ENCODE measurements at regions not wholly inside any gene's neighbourhood (a gene's known extent, or its start where the extent isn't known, plus 50 kb on each side); places are given as distances from the start of the nearest gene placed in this dataset.

GRCh38 chr5:85441853-85442252 is 1057.2 kb upstream of the EDIL3 start (continued):
- TF ChIP-seq AR (CRISPR knock-in tag; IDR thresholded peaks at IDR 0.05) = no peak
- no peak for TF ChIP-seq TCF7 (CRISPR knock-in tag; IDR thresholded peaks at IDR 0.05; ENCODE audit: low read depth)
- TF ChIP-seq KAT7 (CRISPR knock-in tag; IDR thresholded peaks at IDR 0.05; ENCODE audit: borderline replicate concordance) = no peak

- no peak overlapping the region for H3K4me3 Mint-ChIP-seq
- peak overlapping the region; percentile 34 for H3K27ac Mint-ChIP-seq
- ATAC-seq (no peak), DNase-seq (ENCODE audit: low spot score) (no peak)
- no peaks in the 10 kb centered on the region for H3K4me1 Mint-ChIP-seq
- no peaks in the 10 kb centered on the region for H3K36me3 Mint-ChIP-seq
- H3K27me3 Mint-ChIP-seq (ENCODE audit: low read depth) = no peaks in the 10 kb centered on the region
- H3K9me3 Mint-ChIP-seq = peaks cover 5% of the 10 kb centered on the region; the same call in 1 of the 2 replicates
- POLR2A ChIA-PET = no interaction called here
- CTCF ChIA-PET = no interaction called here
- TF ChIP-seq ZNF671 (CRISPR knock-in tag; IDR thresholded peaks at IDR 0.05) = no peak
- TF ChIP-seq CTCF (IDR thresholded peaks at IDR 0.05) = no peak
- TF ChIP-seq ATF1 (CRISPR knock-in tag; IDR thresholded peaks at IDR 0.05) = no peak
- TF ChIP-seq ZSCAN18 (CRISPR knock-in tag; IDR thresholded peaks at IDR 0.05) = no peak
- no peak for TF ChIP-seq ZNF396 (CRISPR knock-in tag; IDR thresholded peaks at IDR 0.05; ENCODE audit: borderline replicate concordance)
- TF ChIP-seq ERG (CRISPR knock-in tag; IDR thresholded peaks at IDR 0.05) = no peak
- TF ChIP-seq ZBTB43 (CRISPR knock-in tag; IDR thresholded peaks at IDR 0.05) = no peak
- TF ChIP-seq ZNF138 (CRISPR knock-in tag; conservative IDR thresholded peaks at IDR 0.05) = no peak
- TF ChIP-seq IRF1 (CRISPR knock-in tag; IDR thresholded peaks at IDR 0.05) = no peak
- TF ChIP-seq GTF2I (CRISPR knock-in tag; conservative IDR thresholded peaks at IDR 0.05) = no peak
- TF ChIP-seq ZNF263 (CRISPR knock-in tag; IDR thresholded peaks at IDR 0.05; ENCODE audit: low read depth) = no peak
- no peak for TF ChIP-seq MLX (CRISPR knock-in tag; IDR thresholded peaks at IDR 0.05)
- no peak for TF ChIP-seq AFF4 (CRISPR knock-in tag; IDR thresholded peaks at IDR 0.05; ENCODE audit: borderline replicate concordance)
- no peak for TF ChIP-seq ZNF317 (CRISPR knock-in tag; IDR thresholded peaks at IDR 0.05; ENCODE audit: borderline replicate concordance, low read depth)
- TF ChIP-seq CREB1 (CRISPR knock-in tag; IDR thresholded peaks at IDR 0.05) = no peak
- no peak for TF ChIP-seq HMGXB4 (CRISPR knock-in tag; IDR thresholded peaks at IDR 0.05)
Measured at GRCh38 chr5:85452322-85453025, 1067.8 kb upstream of the EDIL3 start.
